SK-N-SH (cell line): ENCODE measurements at regions not wholly inside any gene's neighbourhood (a gene's known extent, or its start where the extent isn't known, plus 50 kb on each side); places are given as distances from the start of the nearest gene placed in this dataset.

Source experiments
- CTCF ChIA-PET: fragments of 300-600, 350-600 bp; formaldehyde crosslinking; extraction: SDS; loops from one replicate; lab custom pipeline; 2021; lab: Yijun Ruan, JAX
- POLR2A ChIA-PET: fragments of 350-600 bp; sonication (Branson Sonifier 250); formaldehyde crosslinking; extraction: SDS; loops from one replicate; lab custom pipeline; 2020; ENCODE audit warnings: antibody characterized with exemption, inconsistent platforms; lab: Yijun Ruan, JAX
- DNase-seq: peaks from one replicate; pipeline ENCODE4 v3.0.0; 2012
- H2AFZ ChIP-seq: fragments of 200-600 bp; sonication (generic); 2 replicates; pipeline ENCODE4 v1.8.1; 2016; ENCODE audit warnings: antibody characterized with exemption, mild to moderate bottlenecking, low read depth
- H3F3A ChIP-seq: fragments of 200-600 bp; sonication (generic); replicated peaks from 2 replicates; pipeline ENCODE3; 2016; ENCODE audit warnings: antibody characterized with exemption, mild to moderate bottlenecking; ENCODE audit not compliant: insufficient read depth
- H3K27ac ChIP-seq, 2 experiments: fragments of 200-500 bp in 1 of 2; fragments of 200-600 bp in 1 of 2; sonication (Bioruptor generic) in 1 of 2; sonication (generic), shearing (Covaris generic) in 1 of 2; 2 replicates each; pipeline versions ENCODE4 v1.5.1 to v1.6.1; 2014 to 2016; ENCODE audit warnings: low read depth in 2 of 2, inconsistent platforms in 1 of 2, low read length in 1 of 2, mild to moderate bottlenecking in 1 of 2, mixed read lengths in 1 of 2
- H3K27me3 ChIP-seq: fragments of 200-600 bp; sonication (generic), shearing (Covaris generic); 2 replicates; pipeline ENCODE4 v1.6.1; 2016; ENCODE audit warnings: mixed run types; ENCODE audit not compliant: insufficient read depth
- H3K36me3 ChIP-seq, 2 experiments: fragments of 200-500 bp in 1 of 2; fragments of 200-600 bp in 1 of 2; sonication (Bioruptor generic) in 1 of 2; sonication (generic) in 1 of 2; replicated peaks in 1 of 2; 2 replicates each; pipeline versions ENCODE3 to v1.5.1; 2014 to 2016; ENCODE audit warnings: low read length in 1 of 2, mild to moderate bottlenecking in 1 of 2; ENCODE audit not compliant: insufficient read depth in 2 of 2, control insufficient read depth in 1 of 2
- H3K4me1 ChIP-seq, 2 experiments: fragments of 200-500 bp in 1 of 2; fragments of 200-600 bp in 1 of 2; sonication (Bioruptor generic) in 1 of 2; sonication (generic), shearing (Covaris generic) in 1 of 2; 2 replicates each; pipeline versions ENCODE4 v1.5.1 to v1.6.1; 2014 to 2016; ENCODE audit warnings: low read depth in 1 of 2, low read length in 1 of 2, mixed run types in 1 of 2; ENCODE audit not compliant: insufficient read depth in 2 of 2, control insufficient read depth in 1 of 2
- H3K4me2 ChIP-seq: fragments of 200-600 bp; sonication (generic), shearing (Covaris generic); 2 replicates; pipeline ENCODE4 v1.6.1; 2017; ENCODE audit warnings: mixed run types
- H3K4me3 ChIP-seq, 2 experiments: fragments of 200-500 bp in 1 of 2; fragments of 200-600 bp in 1 of 2; sonication (Bioruptor generic) in 1 of 2; sonication (generic), shearing (Covaris generic) in 1 of 2; 2 replicates each; pipeline versions ENCODE4 v1.5.1 to v1.8.1; 2014 to 2016; ENCODE audit warnings: low read depth in 2 of 2, inconsistent platforms in 1 of 2, low read length in 1 of 2, mild to moderate bottlenecking in 1 of 2, mixed read lengths in 1 of 2, moderate library complexity in 1 of 2
- H3K79me2 ChIP-seq: fragments of 200-600 bp; sonication (generic); 2 replicates; pipeline ENCODE4 v1.8.1; 2017; ENCODE audit warnings: mild to moderate bottlenecking; ENCODE audit not compliant: insufficient read depth
- H3K9ac ChIP-seq: fragments of 200-600 bp; sonication (generic); 2 replicates; pipeline ENCODE4 v1.6.1; 2017; ENCODE audit warnings: mixed run types
- H3K9me2 ChIP-seq: fragments of 200-600 bp; sonication (generic); 2 replicates; pipeline ENCODE4 v1.6.1; 2017; ENCODE audit warnings: mixed run types
- H3K9me3 ChIP-seq: fragments of 200-600 bp; sonication (generic); 2 replicates; pipeline ENCODE4 v1.6.1; 2017; ENCODE audit warnings: mixed run types, mild to moderate bottlenecking, moderate library complexity
- H4K20me1 ChIP-seq: fragments of 200-600 bp; sonication (generic); 2 replicates; pipeline ENCODE4 v1.6.1; 2017; ENCODE audit warnings: mild to moderate bottlenecking, mixed run types; ENCODE audit not compliant: insufficient read depth
- CHD2 ChIP-seq: fragments of 150-350 bp; IDR thresholded peaks from 2 replicates; pipeline ENCODE4 v1.6.1; 2018; ENCODE audit warnings: low read length; ENCODE audit not compliant: partially characterized antibody
- EP300 ChIP-seq, 2 experiments: IDR thresholded peaks; 2 replicates each; pipeline versions ENCODE4 v1.4.0 to v1.6.1; 2012; ENCODE audit warnings: borderline replicate concordance in 1 of 2, low read depth in 1 of 2, low read length in 1 of 2
- EZH2phosphoT487 ChIP-seq: fragments of 200-600 bp; sonication (generic); IDR thresholded peaks from 2 replicates; pipeline ENCODE4 v1.6.1; 2017; ENCODE audit warnings: low read depth, mixed run types, mild to moderate bottlenecking, antibody characterized with exemption, moderate library complexity, borderline replicate concordance
- FOSL2 ChIP-seq: IDR thresholded peaks from 2 replicates; pipeline ENCODE4 v1.4.0; 2012; ENCODE audit warnings: low read depth, mild to moderate bottlenecking, moderate library complexity, borderline replicate concordance
- IRF3 ChIP-seq: fragments of 150-350 bp; IDR thresholded peaks from 2 replicates; pipeline ENCODE4 v1.6.1; 2016; ENCODE audit warnings: mild to moderate bottlenecking, low read depth, low read length
- JUND ChIP-seq: IDR thresholded peaks from 2 replicates; pipeline ENCODE4 v1.4.0; 2012
- MEF2A ChIP-seq: IDR thresholded peaks from 2 replicates; pipeline ENCODE4 v1.4.0; 2012; ENCODE audit warnings: low read depth, borderline replicate concordance
- MXI1 ChIP-seq: IDR thresholded peaks from 2 replicates; pipeline ENCODE4 v1.6.1; 2012; ENCODE audit warnings: mild to moderate bottlenecking, low read depth, low read length, improper control_type of control experiment
- PBX3 ChIP-seq: IDR thresholded peaks from 2 replicates; pipeline ENCODE4; 2012
- POLR2AphosphoS5 ChIP-seq: IDR thresholded peaks from 2 replicates; pipeline ENCODE4 v1.6.1; 2012; ENCODE audit warnings: low read depth, low read length
- RCOR1 ChIP-seq: fragments of 150-350 bp; IDR thresholded peaks from 2 replicates; pipeline ENCODE4 v1.6.1; 2017; ENCODE audit warnings: antibody characterized with exemption, low read length
- TEAD4 ChIP-seq: IDR thresholded peaks from 2 replicates; pipeline ENCODE4 v1.4.0; 2012; ENCODE audit warnings: mild to moderate bottlenecking, borderline replicate concordance; ENCODE audit not compliant: insufficient read depth
- USF2 ChIP-seq: fragments of 150-350 bp; IDR thresholded peaks from 2 replicates; pipeline ENCODE4 v1.6.1; 2017; ENCODE audit warnings: antibody characterized with exemption, low read length, low read depth, borderline replicate concordance
- YY1 ChIP-seq: IDR thresholded peaks from 2 replicates; pipeline ENCODE4 v1.4.0; 2012; ENCODE audit warnings: low read depth, mild to moderate bottlenecking
- ZBTB33 ChIP-seq: IDR thresholded peaks from 2 replicates; pipeline ENCODE4 v1.4.0; 2012; ENCODE audit warnings: low read depth, borderline replicate concordance
- whole genome bisulfite sequencing: methylation state at CpG from one replicate; pipeline ENCODE4 v1.1.6; 2017; ENCODE audit warnings: low lambda C conversion rate; 5-methylcytosine and 5-hydroxymethylcytosine counted together

- no peak overlapping the region for H3K4me2 ChIP-seq
- WGBS, result 0% methylated on average over 2 of the region's 2 CpGs
- no peak for DNase-seq
These were observed 314.6 kb upstream of the CASK start for GRCh38 chrX:42237956-42238355.

More at GRCh38 chrX:42237956-42238355, 314.6 kb upstream of the CASK start:
- Histone ChIP-seq H3K27me3 (no peaks in the 10 kb centered on the region), H3K36me3 (no peaks in the 10 kb centered on the region), H3K4me1 (no peaks in the 10 kb centered on the region), H3K9me3 (no peaks in the 10 kb centered on the region), H3K79me2 (no peaks in the 10 kb centered on the region), H3K9me2 (no peaks in the 10 kb centered on the region), H3K9ac (no peak overlapping the region), H3F3A (no peaks in the 10 kb centered on the region), H3K4me3 (no peak overlapping the region), H2AFZ (no peak overlapping the region), H3K27ac (no peak overlapping the region), H4K20me1 (no peaks in the 10 kb centered on the region)
- ChIA-PET CTCF (no interaction called here), POLR2A (no interaction called here)
- TF ChIP-seq EP300 (IDR thresholded peaks at IDR 0.05; ENCODE audit: borderline replicate concordance in 1 of 2, low read depth in 1 of 2, low read length in 1 of 2) (no peak), JUND (no peak), MEF2A (no peak), PBX3 (no peak), IRF3 (no peak), FOSL2 (no peak), POLR2AphosphoS5 (no peak), RCOR1 (no peak), TEAD4 (no peak), YY1 (no peak), EZH2phosphoT487 (no peak), USF2 (no peak), CHD2 (no peak), ZBTB33 (no peak), MXI1 (no peak)
